ENCODE measurements at regions not wholly inside any gene's neighbourhood (a gene's known extent, or its start where the extent isn't known, plus 50 kb on each side); places are given as distances from the start of the nearest gene placed in this dataset.

DNA sequence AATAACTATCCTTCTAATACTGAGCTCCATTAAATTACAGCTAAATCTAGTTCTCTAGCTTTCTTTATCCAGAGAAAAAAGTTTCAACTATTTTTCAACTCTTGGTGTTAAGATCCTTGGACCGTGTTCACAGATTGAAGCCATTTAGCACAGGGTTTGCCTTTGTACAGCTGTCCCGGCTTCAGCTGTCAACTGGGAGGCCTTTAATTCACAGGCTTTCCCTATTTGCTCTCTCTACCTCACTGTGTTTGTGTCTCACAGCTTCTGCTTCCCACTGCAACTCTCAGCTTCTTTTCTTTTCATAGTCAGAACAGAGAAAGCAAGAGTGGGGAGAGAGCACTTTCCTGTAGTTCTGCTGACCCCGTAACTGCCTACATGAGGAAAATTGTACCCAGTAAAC, 76.9 kb upstream of the SMAD1 start:
- TF ChIP-seq CTCF (IDR thresholded peaks at IDR 0.05 in 8 of 11, conservative IDR thresholded peaks at IDR 0.05 in 3 of 11) (no peak), POLR2AphosphoS5 (IDR thresholded peaks at IDR 0.05) (no peak), POLR2A (IDR thresholded peaks at IDR 0.05) (no peak)
